HG02981 (cell line): ENCODE measurements at regions not wholly inside any gene's neighbourhood (a gene's known extent, or its start where the extent isn't known, plus 50 kb on each side); places are given as distances from the start of the nearest gene placed in this dataset.
"Not testable (repeated sequence)": the region's sequence is repeated elsewhere in the genome, so short reads cannot be mapped to it uniquely, and the experiment has no call there.

ENCODE experiments used
- ATAC-seq: cut with Tn5 transposase; IDR thresholded peaks from one replicate; pipeline ENCODE4 v1.9.1; 2021; ENCODE audit warnings: mild to moderate bottlenecking, moderate library complexity; ENCODE audit not compliant: unreplicated experiment

DNA sequence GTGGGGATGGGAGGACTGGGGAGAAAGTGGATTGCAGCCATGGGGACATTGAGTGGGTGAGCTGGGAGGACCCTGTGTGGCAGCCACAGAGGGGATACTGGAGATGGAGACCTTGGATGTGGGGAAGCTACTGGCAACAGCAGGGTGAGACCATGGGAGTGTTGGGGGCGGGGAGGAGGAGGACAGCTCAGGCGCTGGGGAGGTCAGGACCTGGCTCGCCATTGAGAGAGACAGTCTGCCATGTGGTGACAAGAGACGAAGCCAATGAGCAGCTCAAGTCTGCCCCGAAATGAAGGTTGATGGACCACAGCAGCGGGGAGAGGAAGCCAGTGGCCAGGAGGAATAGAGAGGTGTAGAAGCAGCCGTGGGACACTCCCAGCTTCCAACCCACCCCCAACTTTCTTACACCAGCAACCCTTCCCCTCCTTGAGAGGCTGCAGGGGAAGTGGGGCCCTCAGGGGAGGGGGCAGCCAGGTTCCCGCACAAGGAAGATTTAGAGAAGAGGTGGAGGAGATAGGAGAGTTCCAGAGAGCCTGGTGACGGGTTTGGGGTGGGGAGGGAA is 118.1 kb downstream of the ASB7 start:
- no peak for ATAC-seq

DNA sequence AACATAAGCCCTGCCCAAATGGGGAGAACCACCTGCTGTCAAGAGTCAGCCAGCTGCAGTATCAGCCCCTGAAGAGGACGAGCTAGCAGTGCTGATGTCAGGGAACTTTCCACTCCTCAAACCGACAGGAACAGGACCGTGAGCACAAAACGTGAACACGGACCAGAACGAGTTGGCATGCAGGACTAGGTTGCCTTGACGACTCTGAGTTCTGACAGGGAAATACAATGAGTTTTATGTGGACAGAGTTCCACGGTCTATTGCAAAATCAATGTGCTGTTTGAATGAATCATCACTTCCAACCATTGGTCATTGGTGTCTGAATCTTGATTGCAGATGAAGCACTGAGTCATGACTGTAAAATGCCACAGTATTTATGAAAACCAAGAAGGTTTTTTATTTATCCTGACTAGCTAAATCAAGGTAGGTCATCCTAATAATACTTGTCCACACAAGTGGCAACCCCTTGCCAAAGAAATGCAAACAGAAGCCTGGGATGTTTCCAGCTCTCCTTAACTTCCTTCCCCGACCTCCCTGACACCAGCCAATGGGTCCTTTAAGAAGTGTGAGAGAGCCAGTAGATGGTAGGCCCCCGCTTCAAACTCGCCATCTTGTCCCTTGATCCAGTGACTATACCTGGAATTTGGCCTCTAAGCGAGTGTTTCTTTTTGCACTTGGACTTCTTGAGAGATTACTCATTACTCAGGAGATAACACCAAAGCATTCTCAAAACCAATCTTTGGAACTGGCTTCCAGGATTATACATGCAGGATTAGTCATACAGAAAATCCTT is 119.6 kb downstream of the ASB7 start:
- no peak for ATAC-seq

DNA sequence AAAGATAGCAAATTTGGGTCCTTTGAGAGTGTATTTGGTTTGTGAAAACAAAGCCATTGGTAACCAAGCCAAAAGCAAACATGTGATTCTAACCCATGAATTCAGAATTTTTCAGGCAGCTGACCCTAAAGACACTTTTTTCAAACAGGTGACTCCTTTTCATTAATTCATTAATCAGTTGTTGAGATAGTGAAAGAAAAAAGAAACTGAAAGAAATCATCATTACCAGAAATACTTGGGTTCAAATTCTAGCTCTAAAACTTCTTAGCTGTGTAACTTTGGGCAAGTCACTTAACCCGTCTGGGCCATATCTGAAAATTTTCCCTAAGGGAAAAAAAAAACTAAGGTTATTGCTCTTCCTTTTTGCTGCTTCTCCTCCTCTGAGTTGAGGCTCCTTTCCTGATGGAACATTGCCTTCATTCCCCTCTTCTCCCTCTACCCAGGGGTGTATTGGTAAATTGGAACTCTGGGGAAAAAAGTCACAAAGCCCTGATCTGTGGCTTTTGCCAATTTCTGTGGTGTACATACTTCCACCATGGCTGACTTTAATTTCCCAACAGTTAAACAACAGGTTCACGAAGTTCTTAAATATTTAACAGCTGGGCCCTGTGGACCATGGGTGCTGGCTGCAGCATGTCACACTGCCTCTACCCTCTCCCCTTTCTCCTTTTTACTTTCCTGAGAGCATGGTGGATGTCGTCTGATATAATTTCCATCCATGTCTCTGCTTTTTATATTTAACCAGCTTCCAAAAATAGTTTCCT is 120.3 kb downstream of the ASB7 start:
- no peak for ATAC-seq

DNA sequence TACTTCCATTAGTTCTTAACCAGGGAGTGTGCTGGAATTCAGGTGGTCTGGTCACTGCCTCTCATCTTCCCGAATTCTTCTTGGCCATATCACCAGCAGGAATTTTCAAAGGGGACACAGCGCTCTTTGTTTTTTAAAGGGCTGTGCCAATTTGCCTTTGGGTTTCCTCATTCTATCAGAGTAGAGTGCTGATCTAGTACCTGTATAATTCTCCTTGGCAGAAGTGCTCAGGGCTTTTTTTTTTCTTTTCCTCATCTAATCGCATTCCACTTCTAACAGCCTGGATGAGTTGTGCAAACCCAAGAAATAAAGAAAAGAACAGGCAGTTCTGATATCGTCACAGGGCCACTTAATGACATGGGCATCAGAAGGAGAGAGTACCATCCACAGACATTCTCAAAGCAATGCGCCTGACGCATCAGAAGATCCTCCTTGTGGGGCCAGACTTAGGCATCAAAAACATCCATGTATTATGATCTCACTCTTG is 121.0 kb downstream of the ASB7 start:
- ATAC-seq, result no peak

DNA sequence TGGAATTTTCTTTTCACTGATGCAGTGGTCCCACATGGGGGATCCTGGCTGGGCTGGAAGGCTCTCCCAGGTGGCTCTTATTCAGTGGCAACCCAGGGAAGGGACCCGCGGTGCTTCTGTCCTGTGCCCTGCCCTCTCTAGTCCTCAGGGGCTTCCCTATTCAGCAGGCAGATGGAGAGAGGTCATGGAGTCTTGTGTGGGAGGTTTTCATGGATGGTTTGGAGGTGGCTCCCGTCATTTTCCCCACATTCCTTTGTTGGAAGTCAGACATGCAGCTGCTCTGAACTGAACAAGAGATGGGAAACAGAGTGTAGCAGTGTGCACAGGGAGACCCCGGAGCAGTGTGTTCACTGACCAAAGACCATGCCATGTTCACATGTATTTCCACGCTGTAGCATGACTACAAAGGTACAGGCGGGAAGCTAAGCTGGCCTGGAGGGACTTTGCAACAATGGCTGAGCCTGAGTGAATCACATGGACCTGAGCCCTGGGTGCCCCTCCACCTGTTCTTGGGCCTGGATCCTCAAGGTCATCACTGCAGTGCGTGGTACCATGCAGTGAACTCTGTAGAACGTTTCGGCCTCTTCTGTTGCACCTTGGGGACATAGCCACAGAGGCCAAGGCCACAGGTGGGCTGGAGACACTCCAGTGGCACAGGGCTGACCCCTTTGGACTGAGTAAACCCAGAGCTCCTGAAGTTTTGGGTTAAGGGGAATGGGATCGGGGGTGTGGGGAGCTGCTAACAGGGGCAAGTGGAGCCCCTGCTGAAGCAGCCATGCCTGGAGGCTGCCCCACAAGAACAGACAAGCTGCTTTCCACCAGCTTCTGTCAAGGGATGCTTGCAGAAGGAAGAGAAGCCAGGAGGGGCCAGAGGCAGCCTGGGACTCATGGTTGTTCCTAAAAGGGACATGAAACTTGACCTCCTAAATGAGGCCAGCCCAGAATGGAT is 123.0 kb downstream of the ASB7 start:
- ATAC-seq, result no peak

DNA sequence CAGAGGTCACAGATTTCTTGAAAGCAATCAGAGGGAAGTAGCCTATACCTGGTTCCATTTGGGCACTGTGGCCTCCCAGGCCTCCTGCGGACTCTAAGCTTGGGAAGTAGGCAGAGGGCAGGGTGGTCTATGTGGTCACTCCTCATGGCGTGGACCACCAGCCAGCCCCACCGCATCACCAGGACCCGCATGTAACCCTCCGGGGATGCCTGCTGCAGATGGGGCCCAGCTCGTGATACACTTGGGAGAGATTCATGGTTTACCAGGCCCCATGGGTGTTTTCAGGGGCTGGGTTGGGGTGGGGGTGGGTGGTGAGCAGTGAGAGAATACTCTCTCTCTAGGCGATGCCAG is 123.7 kb downstream of the ASB7 start:
- ATAC-seq, result no peak

DNA sequence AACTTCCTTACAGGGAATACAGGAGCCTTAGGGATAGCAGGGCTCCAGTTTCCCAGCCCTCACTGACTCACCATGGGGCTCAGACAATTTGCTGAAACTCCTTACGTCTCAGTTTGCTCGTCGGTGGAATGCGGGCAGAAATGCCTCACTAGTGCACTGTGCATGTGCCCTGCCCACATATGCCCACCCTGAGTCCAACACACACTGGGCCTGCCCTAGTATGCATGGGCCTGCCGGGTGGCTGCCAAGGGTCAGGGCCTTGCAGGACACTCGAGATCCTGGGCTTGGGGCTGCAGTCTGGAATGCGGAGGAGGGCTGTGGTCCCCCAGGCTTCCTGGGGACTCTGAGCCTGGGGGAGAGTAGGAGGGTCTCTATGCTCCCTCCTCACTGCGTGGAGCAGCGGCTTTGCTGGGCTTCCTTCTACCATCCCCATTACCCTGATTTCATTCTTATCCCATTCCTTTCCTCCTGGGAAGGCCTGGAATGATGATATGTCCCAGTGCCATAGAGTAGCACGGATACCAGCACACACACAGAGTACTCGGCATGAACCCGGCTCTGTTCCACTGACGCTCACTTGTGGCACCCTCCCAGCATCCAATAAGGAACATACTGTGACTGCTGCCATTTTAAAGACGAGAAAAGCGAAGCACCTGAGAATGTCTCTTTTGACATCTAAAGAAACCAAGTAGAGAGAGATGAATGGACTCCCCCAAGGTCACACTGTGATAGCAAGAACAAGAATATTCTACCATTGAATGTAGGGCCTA is 124.2 kb downstream of the ASB7 start:
- ATAC-seq, result no peak

DNA sequence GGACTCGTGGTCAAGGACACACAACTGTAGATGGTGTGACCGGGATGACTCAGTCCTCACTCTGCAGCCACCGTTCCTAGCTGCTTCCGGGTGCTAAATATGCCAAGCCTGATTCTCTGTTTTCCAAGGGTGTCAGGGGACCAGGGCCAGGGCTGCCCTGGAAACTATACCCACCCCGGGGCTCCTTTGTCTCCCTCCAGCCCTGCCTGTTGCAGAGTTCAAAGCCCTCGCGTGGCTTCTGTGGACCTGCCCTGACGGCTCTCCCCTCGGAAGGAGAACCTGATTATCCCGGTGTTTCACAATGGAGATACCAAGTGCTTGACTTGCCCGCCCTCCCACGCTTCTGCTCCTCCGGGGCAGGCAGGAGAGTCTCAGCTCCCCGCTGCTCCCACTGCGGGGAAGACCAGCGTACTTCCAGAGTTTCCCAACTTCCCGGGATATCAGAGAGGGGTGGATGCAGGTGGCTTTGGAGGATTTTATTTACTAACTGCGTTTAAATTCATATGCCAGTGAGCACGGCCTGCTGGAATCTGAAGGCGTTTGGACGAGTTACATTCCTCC is 125.0 kb downstream of the ASB7 start:
- no peak for ATAC-seq

DNA sequence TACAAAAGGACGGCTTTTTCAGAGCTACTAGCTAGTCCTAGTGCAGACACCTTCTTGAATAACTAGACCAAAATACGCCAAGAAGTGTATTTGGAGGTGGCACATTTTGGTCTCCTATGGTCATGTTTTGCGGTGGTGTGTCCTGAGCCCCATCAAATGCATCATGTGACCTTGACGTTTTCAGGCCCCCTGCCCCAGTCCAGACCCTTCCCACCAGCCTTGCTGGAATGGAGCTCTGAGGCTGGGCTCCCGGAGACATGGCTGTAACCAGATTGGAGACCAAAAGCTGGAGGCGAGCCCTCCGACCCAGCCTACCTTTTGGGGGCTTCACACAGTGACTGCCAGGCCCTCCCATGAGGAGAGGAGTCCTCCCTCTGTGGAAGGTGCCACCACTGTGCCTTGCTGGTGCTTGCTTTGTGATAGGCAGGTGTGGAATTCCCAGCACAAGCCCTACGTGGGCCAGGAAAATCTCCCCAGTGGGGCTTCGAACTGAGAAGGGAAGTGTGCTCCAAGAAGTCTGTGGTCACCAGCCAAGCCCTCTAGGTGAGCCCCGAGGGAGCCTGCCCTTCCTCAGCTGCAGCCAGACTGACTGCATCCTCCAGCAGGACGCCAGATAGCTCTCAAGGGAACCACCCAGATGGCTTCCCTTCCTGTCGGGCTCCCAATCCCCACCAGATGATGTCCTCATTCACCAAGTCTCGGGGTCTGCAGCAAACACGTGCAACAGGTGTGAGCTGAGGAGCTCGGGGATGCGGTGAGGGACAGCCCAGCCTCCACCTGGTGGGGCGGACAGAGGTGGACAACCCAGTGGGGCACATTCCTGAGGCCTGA is 126.2 kb downstream of the ASB7 start:
- no peak for ATAC-seq

DNA sequence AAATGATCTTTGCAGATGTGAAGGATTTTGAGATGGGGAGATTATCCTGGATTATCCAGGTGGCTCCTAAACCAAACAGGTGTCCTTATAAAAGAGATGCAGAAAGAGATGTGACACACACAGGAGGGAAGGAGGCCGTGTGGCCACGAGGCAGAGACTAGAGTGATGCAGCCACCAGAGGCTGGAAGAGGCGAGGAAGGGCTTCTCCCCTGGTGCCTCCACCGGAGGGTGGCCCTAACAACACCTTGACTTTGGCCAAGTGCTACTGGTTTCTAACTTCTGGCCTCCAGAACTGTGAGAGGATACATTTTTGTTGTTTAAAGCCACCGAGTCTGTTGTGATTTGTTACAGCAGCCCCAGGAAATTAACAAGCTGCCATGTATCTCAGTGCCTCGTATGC is 127.1 kb downstream of the ASB7 start:
- no peak for ATAC-seq

DNA sequence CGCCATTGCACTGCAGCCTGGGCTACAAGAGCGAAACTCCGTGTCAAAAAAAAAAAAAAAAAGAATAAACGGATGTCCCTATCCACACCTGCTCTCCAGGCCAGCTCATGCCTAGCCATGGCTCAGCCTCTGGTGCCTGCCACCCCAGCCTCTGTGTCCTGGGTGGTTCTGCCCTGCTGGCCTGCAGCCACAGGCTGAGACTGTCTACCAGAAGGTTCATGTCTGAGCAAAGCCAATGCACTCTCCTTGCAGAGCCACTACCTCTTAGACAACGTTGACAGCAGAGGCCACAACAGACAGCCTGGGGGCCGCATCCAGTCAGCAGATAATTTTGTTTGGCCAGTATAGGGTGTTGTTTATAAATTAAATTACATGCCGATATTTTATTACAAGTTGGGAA is 127.7 kb downstream of the ASB7 start:
- no peak for ATAC-seq

DNA sequence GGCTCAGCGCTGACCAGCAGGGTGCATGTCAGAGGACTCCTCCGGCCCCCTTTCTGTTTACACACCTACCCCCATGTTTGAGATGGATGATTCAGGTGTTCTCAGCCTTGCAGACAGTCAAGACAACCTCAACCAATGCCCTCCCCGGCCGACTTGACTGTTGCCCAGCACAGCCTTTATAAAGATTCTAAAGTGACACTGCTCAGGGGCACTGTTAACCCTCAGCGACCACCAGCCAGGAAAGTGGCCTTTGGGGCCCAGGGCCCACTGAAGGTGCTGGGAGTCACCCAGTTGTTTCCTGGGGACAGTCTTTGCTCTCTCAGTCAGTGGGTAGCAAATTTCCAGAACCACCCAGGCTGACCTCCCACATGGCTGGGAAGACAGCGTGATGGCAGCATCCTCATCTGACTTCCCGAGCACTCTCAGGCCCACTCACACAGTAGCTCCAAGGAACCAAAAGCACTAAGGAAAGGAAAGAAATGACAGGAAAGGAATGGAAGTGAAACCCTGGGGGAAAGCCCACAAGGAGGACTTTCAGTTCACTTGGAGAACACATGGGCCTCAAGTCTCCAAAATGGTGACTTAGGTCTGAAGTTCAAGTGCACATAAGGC is 128.4 kb downstream of the ASB7 start:
- ATAC-seq, result no peak

DNA sequence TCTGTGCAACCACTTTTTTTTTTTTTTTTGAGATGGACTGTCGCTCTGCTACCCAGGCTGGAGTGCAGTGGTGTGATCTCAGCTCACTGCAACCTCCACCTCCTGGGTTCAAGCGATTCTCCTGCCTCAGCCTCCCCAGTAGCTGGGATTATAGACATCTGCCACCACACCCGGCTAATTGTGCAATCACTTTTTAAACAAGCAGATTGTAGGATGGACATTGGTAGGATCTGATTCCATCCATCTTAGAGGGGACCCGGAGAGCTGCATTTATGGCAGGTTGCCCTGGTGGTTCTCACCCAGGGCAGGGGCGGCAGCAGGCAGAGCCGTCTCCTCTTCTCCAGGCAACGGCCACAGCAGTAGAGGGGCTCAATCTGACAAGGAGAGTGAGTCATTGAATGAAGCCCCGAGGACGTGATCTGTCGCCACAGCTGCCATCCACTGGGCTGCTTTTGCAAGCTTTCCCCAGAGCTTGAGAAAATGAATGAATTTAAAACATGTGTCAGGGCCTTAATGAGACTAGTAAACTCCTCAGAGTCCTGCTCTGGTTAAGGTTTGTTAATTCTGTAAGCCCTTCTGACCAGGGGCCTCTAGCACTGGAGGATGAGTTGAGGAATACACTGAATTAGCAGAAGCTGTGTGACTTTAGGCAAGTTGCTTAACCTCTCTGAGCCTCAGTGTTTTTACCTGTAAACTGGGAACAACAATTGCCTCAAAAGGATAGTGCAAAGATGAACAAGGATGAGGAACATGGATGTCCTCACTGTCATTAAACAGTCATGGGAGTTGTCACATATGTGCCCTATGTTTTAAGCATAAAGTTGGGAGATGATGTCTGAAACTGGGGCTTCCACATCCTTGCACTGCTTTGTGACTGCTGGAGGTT is 129.1 kb downstream of the ASB7 start:
- ATAC-seq, result no peak

DNA sequence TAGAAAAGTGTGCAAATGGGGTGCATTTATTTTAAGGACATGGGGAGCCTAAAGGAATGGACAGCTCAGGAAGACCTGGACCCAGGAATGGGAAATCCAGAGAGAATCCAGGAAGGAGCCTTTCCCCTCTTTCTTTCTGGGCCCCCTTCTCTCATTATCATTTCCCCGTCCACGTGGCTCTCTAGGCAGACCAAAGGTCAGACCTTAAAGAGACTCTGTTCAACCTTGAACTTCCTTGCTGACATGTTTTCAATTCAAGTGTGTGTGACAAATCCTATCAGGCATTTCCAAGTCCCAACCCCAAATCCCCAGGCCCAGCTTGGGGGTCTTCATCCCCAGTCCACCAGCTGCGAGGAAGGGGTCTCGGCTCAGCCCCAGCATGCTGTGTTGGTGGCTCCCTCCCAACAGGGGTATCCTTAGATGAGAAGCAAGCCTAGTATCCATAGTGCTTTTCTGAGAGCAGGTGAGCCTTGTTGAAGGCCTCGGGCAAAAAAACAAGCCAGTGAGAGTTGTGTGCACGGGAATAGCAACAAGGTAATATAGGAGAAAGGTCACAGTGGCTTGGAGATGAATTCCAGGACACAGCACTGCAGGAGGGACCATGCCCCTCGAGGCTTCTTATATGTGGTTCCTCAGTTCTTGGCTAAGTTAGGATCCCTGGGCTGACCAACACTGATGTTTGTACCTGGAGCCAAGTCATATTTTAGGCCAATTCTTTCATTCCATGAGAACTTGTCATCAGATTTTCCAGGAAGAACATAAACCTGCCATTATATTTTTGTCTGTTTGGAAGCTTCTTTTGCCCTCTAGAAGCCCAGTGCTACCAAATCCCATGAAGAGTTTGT is 130.0 kb downstream of the ASB7 start:
- no peak for ATAC-seq

DNA sequence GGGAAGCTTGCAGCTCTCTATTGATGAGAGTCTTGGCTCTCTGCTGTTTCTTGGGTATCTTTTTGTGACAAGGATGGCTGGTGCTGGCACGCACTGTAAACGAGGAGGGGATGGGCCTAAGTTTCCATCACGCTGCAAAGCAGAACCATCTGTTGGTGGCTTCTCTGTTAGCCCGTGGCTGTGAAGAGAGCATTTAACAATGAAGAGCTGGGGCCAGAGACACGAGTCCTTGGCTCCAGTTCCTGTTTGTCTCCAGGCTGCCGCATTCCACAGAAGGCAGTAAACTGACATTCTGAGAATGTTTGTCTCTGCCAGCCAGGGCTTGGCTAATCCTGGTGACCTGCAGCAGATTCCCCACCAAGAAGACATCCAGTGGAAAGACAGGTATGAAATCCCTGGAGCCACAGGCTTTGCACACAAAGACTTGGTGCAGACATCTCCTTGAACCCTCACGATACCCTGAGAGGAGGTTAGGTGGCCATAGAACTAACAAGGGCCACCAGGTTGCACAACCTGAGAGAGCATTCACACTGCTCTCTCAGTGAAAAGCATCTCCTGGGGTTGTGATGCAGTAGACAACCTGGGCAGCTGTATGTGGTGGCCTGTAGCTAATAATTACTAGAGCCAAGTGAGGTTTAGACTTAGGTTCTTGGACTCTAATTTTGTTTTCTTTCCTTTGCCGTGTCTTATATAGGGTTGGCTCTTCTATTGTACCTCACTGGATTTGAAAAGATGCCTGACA is 130.9 kb downstream of the ASB7 start:
- ATAC-seq, result no peak

DNA sequence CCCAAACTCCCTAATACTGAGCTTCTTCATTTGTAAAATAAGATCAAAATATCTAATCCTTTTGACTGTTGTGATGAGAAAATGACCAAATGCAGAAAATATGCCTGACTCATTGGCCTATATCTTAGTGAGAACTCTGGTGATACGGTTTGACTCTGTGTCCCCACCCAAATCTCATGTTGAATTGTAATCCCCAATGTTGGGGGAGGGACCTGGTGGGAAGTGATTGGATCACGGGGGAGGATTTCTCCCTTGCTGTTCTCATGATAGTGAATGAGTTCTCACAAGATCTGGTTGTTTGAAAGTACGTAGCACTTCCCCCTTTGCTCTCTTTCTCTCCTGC is 131.4 kb downstream of the ASB7 start:
- ATAC-seq, result not testable (repeated sequence)
